ENCODE measurements at regions not wholly inside any gene's neighbourhood (a gene's known extent, or its start where the extent isn't known, plus 50 kb on each side); places are given as distances from the start of the nearest gene placed in this dataset.

GRCh38 chr12:30827101-30828066 is 72.6 kb upstream of the CAPRIN2 start:
- no peak overlapping the region for H3K9ac ChIP-seq (ENCODE audit: low read length)
- no peak overlapping the region for H4K8ac ChIP-seq (ENCODE audit: low read depth, low read length)
- no peaks in the 10 kb centered on the region for H3K79me2 ChIP-seq (ENCODE audit: control insufficient read depth, insufficient read depth, low read length)
- no peaks in the 10 kb centered on the region for H3K27me3 ChIP-seq (ENCODE audit: insufficient read depth, low read length, poor library complexity)
- H4K5ac ChIP-seq (ENCODE audit: low read length), result no peak overlapping the region
- no peak overlapping the region for H3K4ac ChIP-seq (ENCODE audit: low read depth, low read length)
- H2BK15ac ChIP-seq (replicated peaks; ENCODE audit: low read depth), result no peak overlapping the region
- no peak overlapping the region for H3K27ac ChIP-seq (ENCODE audit: low read depth, low read length)
- no CpG with 5 or more reads among the region's 15 CpGs for WGBS (ENCODE audit: extremely low coverage, insufficient coverage, low lambda C conversion rate)
- H2BK120ac ChIP-seq (ENCODE audit: low read depth, low read length), result no peak overlapping the region
- no peaks in the 10 kb centered on the region for H3K36me3 ChIP-seq (ENCODE audit: control insufficient read depth, insufficient read depth, low read length)
- H3K18ac ChIP-seq (ENCODE audit: low read length), result no peak overlapping the region
- H3K56ac ChIP-seq (ENCODE audit: low read length), result no peak overlapping the region
- H3K79me1 ChIP-seq (ENCODE audit: low read length), result no peaks in the 10 kb centered on the region
- no peak overlapping the region for H2BK5ac ChIP-seq (ENCODE audit: low read length)
- H2AK5ac ChIP-seq (ENCODE audit: low read length), result no peak overlapping the region
- H3K4me3 ChIP-seq (ENCODE audit: low read length), result no peak overlapping the region
- no peak overlapping the region for H3K4me2 ChIP-seq (ENCODE audit: low read length)
- H3K4me1 ChIP-seq (ENCODE audit: control insufficient read depth, low read depth, low read length), result no peaks in the 10 kb centered on the region
- DNase-seq, result peak; percentile 13
- H3K23ac ChIP-seq (ENCODE audit: low read length), result no peak overlapping the region

DNA sequence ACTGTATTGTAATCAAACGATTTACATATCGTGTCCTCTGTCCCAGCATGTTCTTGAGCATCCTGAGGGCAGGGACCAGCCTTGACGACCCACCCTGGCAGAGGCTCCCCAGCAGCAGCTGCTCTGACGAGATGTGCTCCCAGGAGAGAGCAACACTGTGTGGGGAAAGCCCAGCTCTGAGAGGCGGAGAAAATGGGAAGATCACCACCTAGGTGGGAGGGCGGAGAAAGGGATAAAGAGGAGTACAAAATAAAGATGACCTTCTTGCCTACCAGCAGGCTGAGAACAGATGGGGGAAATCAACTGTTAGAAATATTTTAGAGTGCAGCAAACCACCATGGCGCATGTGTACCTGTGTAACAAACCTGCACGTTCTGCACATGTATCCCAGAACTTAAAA is 71.5 kb upstream of the CAPRIN2 start:
- Histone ChIP-seq H2BK15ac (replicated peaks; ENCODE audit: low read depth) (no peak overlapping the region), H3K23ac (ENCODE audit: low read length) (no peak overlapping the region), H3K9ac (ENCODE audit: low read length) (no peak overlapping the region), H2BK120ac (ENCODE audit: low read depth, low read length) (no peak overlapping the region), H3K79me2 (ENCODE audit: control insufficient read depth, insufficient read depth, low read length) (no peaks in the 10 kb centered on the region), H3K4me1 (ENCODE audit: control insufficient read depth, low read depth, low read length) (no peaks in the 10 kb centered on the region), H3K4me3 (ENCODE audit: low read length) (no peak overlapping the region), H3K27ac (ENCODE audit: low read depth, low read length) (no peak overlapping the region), H3K4ac (ENCODE audit: low read depth, low read length) (no peak overlapping the region), H3K36me3 (ENCODE audit: control insufficient read depth, insufficient read depth, low read length) (no peaks in the 10 kb centered on the region), H3K4me2 (ENCODE audit: low read length) (no peak overlapping the region), H3K56ac (ENCODE audit: low read length) (no peak overlapping the region), H4K5ac (ENCODE audit: low read length) (no peak overlapping the region), H3K18ac (ENCODE audit: low read length) (no peak overlapping the region), H2BK5ac (ENCODE audit: low read length) (no peak overlapping the region), H3K27me3 (ENCODE audit: insufficient read depth, low read length, poor library complexity) (no peaks in the 10 kb centered on the region), H4K8ac (ENCODE audit: low read depth, low read length) (no peak overlapping the region), H3K79me1 (ENCODE audit: low read length) (no peaks in the 10 kb centered on the region), H2AK5ac (ENCODE audit: low read length) (no peak overlapping the region)
- DNase-seq, result no peak
- no CpG with 5 or more reads among the region's 8 CpGs for WGBS (ENCODE audit: extremely low coverage, insufficient coverage, low lambda C conversion rate)

DNA sequence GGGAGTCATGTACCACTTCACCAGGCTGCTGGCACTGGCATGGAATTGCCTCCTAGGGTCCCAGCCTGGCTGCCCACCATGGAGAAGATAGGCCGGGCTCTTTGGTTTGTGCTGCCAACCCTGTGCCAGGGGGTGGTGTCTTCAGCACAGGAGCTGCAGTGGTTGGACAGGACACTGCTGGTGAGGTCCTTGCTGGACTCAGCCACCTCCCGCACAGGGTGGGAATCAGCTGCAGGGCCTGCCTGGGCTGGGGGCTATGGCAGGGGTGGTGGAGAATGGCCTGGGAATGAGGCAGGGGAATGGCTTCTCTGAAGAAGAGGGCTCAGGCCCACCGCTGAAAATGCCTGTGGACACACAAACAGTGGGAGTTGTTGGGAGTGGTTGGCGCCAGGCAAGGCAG is 70.6 kb upstream of the CAPRIN2 start:
- no peak overlapping the region for H2BK120ac ChIP-seq (ENCODE audit: low read depth, low read length)
- H3K4me2 ChIP-seq (ENCODE audit: low read length), result no peak overlapping the region
- DNase-seq, result no peak
- no peak overlapping the region for H4K5ac ChIP-seq (ENCODE audit: low read length)
- no peak overlapping the region for H3K4me3 ChIP-seq (ENCODE audit: low read length)
- H3K4ac ChIP-seq (ENCODE audit: low read depth, low read length), result no peak overlapping the region
- no peak overlapping the region for H3K18ac ChIP-seq (ENCODE audit: low read length)
- H2AK5ac ChIP-seq (ENCODE audit: low read length), result no peak overlapping the region
- H2BK5ac ChIP-seq (ENCODE audit: low read length), result no peak overlapping the region
- no peaks in the 10 kb centered on the region for H3K79me1 ChIP-seq (ENCODE audit: low read length)
- H3K79me2 ChIP-seq (ENCODE audit: control insufficient read depth, insufficient read depth, low read length), result no peaks in the 10 kb centered on the region
- WGBS (ENCODE audit: extremely low coverage, insufficient coverage, low lambda C conversion rate), result no CpG with 5 or more reads among the region's 4 CpGs
- H3K27ac ChIP-seq (ENCODE audit: low read depth, low read length), result no peak overlapping the region
- no peaks in the 10 kb centered on the region for H3K36me3 ChIP-seq (ENCODE audit: control insufficient read depth, insufficient read depth, low read length)
- H3K4me1 ChIP-seq (ENCODE audit: control insufficient read depth, low read depth, low read length), result no peaks in the 10 kb centered on the region
- H2BK15ac ChIP-seq (replicated peaks; ENCODE audit: low read depth), result no peak overlapping the region
- H3K27me3 ChIP-seq (ENCODE audit: insufficient read depth, low read length, poor library complexity), result no peaks in the 10 kb centered on the region
- no peak overlapping the region for H3K56ac ChIP-seq (ENCODE audit: low read length)
- H4K8ac ChIP-seq (ENCODE audit: low read depth, low read length), result no peak overlapping the region
- H3K9ac ChIP-seq (ENCODE audit: low read length), result no peak overlapping the region
- no peak overlapping the region for H3K23ac ChIP-seq (ENCODE audit: low read length)

GRCh38 chr12:30824311-30824710 is 69.6 kb upstream of the CAPRIN2 start:
- no peak for DNase-seq
- Histone ChIP-seq H3K4ac (ENCODE audit: low read depth, low read length) (no peak overlapping the region), H2AK5ac (ENCODE audit: low read length) (no peak overlapping the region), H2BK15ac (replicated peaks; ENCODE audit: low read depth) (no peak overlapping the region), H3K18ac (ENCODE audit: low read length) (no peak overlapping the region), H3K4me1 (ENCODE audit: control insufficient read depth, low read depth, low read length) (no peaks in the 10 kb centered on the region), H3K23ac (ENCODE audit: low read length) (no peak overlapping the region), H4K5ac (ENCODE audit: low read length) (no peak overlapping the region), H3K27me3 (ENCODE audit: insufficient read depth, low read length, poor library complexity) (no peaks in the 10 kb centered on the region), H3K56ac (ENCODE audit: low read length) (no peak overlapping the region), H3K79me1 (ENCODE audit: low read length) (no peaks in the 10 kb centered on the region), H2BK5ac (ENCODE audit: low read length) (no peak overlapping the region), H3K4me2 (ENCODE audit: low read length) (no peak overlapping the region), H3K36me3 (ENCODE audit: control insufficient read depth, insufficient read depth, low read length) (no peaks in the 10 kb centered on the region), H3K4me3 (ENCODE audit: low read length) (no peak overlapping the region), H3K27ac (ENCODE audit: low read depth, low read length) (no peak overlapping the region), H3K79me2 (ENCODE audit: control insufficient read depth, insufficient read depth, low read length) (no peaks in the 10 kb centered on the region), H3K9ac (ENCODE audit: low read length) (no peak overlapping the region), H4K8ac (ENCODE audit: low read depth, low read length) (no peak overlapping the region), H2BK120ac (ENCODE audit: low read depth, low read length) (no peak overlapping the region)
- no CpG with 5 or more reads among the region's 5 CpGs for WGBS (ENCODE audit: extremely low coverage, insufficient coverage, low lambda C conversion rate)

- Histone ChIP-seq H3K36me3 (ENCODE audit: control insufficient read depth, insufficient read depth, low read length) (no peaks in the 10 kb centered on the region), H4K5ac (ENCODE audit: low read length) (no peak overlapping the region), H3K4me1 (ENCODE audit: control insufficient read depth, low read depth, low read length) (no peaks in the 10 kb centered on the region), H2BK5ac (ENCODE audit: low read length) (no peak overlapping the region), H3K4me2 (ENCODE audit: low read length) (no peak overlapping the region), H3K79me1 (ENCODE audit: low read length) (no peaks in the 10 kb centered on the region), H3K27me3 (ENCODE audit: insufficient read depth, low read length, poor library complexity) (no peaks in the 10 kb centered on the region), H4K8ac (ENCODE audit: low read depth, low read length) (no peak overlapping the region), H3K4me3 (ENCODE audit: low read length) (no peak overlapping the region), H3K79me2 (ENCODE audit: control insufficient read depth, insufficient read depth, low read length) (no peaks in the 10 kb centered on the region), H3K4ac (ENCODE audit: low read depth, low read length) (no peak overlapping the region), H3K18ac (ENCODE audit: low read length) (no peak overlapping the region), H3K23ac (ENCODE audit: low read length) (no peak overlapping the region), H3K9ac (ENCODE audit: low read length) (no peak overlapping the region), H2AK5ac (ENCODE audit: low read length) (no peak overlapping the region), H2BK15ac (replicated peaks; ENCODE audit: low read depth) (no peak overlapping the region), H2BK120ac (ENCODE audit: low read depth, low read length) (no peak overlapping the region), H3K56ac (ENCODE audit: low read length) (no peak overlapping the region), H3K27ac (ENCODE audit: low read depth, low read length) (no peak overlapping the region)
- peak; percentile 28 for DNase-seq
- WGBS (ENCODE audit: extremely low coverage, insufficient coverage, low lambda C conversion rate), result no CpG with 5 or more reads among the region's 13 CpGs
Measured at GRCh38 chr12:30823764-30824163, 69.0 kb upstream of the CAPRIN2 start.
